ENCODE measurements at regions not wholly inside any gene's neighbourhood (a gene's known extent, or its start where the extent isn't known, plus 50 kb on each side); places are given as distances from the start of the nearest gene placed in this dataset.

DNA sequence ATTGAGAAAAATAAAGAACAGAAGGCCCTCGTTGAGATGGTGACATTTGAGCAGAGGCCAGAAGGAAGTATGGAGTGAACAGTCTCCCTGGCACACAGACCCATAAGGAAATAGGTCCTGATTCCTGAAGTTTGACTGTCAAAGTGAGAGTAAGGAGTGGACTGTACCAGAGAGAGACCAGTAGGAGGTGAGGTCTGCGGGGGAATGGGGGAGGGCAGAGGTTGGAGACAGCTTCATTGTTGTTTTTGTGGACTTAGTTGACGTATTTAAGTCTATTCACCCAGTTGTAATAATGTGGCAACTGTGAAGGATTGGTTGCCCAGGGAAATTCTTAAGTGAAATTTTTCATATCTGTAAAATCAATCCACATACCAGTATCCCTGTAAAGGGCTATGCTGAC is 110.7 kb downstream of the TFAP2B start:
- no peak for TF ChIP-seq EZH2phosphoT487 (IDR thresholded peaks at IDR 0.05; ENCODE audit: borderline replicate concordance, low read length)
- TF ChIP-seq, protein P1, sequence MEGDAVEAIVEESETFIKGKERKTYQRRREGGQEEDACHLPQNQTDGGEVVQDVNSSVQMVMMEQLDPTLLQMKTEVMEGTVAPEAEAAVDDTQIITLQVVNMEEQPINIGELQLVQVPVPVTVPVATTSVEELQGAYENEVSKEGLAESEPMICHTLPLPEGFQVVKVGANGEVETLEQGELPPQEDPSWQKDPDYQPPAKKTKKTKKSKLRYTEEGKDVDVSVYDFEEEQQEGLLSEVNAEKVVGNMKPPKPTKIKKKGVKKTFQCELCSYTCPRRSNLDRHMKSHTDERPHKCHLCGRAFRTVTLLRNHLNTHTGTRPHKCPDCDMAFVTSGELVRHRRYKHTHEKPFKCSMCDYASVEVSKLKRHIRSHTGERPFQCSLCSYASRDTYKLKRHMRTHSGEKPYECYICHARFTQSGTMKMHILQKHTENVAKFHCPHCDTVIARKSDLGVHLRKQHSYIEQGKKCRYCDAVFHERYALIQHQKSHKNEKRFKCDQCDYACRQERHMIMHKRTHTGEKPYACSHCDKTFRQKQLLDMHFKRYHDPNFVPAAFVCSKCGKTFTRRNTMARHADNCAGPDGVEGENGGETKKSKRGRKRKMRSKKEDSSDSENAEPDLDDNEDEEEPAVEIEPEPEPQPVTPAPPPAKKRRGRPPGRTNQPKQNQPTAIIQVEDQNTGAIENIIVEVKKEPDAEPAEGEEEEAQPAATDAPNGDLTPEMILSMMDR (IDR thresholded peaks at IDR 0.05; ENCODE audit: low read depth, low read length, poor library complexity, severe bottlenecking): no peak
